Endothelial cell (in vitro differentiated cells): ENCODE measurements at regions not wholly inside any gene's neighbourhood (a gene's known extent, or its start where the extent isn't known, plus 50 kb on each side); places are given as distances from the start of the nearest gene placed in this dataset.
"Not testable (repeated sequence)": the region's sequence is repeated elsewhere in the genome, so short reads cannot be mapped to it uniquely, and the experiment has no call there.

Experiments used
- DNase-seq: peaks from one replicate; pipeline ENCODE4 v3.0.0; 2021; ENCODE audit warnings: low spot score
- H3K27ac Mint-ChIP-seq: one replicate; pipeline ENCODE4 v1.8.0; 2021; ENCODE audit warnings: mixed read lengths, inconsistent platforms; ENCODE audit not compliant: unreplicated experiment
- H3K27me3 Mint-ChIP-seq: one replicate; pipeline ENCODE4 v1.8.0; 2021; ENCODE audit warnings: mild to moderate bottlenecking, moderate library complexity, mixed read lengths, inconsistent platforms; ENCODE audit not compliant: unreplicated experiment
- H3K36me3 Mint-ChIP-seq: one replicate; pipeline ENCODE4 v1.8.0; 2021; ENCODE audit warnings: mild to moderate bottlenecking, low read depth, mixed read lengths, inconsistent platforms; ENCODE audit not compliant: unreplicated experiment
- H3K4me1 Mint-ChIP-seq: one replicate; pipeline ENCODE4 v1.8.0; 2021; ENCODE audit warnings: mild to moderate bottlenecking, mixed read lengths, inconsistent platforms; ENCODE audit not compliant: unreplicated experiment
- H3K4me3 Mint-ChIP-seq: one replicate; pipeline ENCODE4 v1.8.0; 2021; ENCODE audit warnings: mild to moderate bottlenecking, mixed read lengths, inconsistent platforms; ENCODE audit not compliant: unreplicated experiment
- H3K9me3 Mint-ChIP-seq: one replicate; pipeline ENCODE4 v1.8.0; 2021; ENCODE audit warnings: mixed read lengths, inconsistent platforms; ENCODE audit not compliant: unreplicated experiment
- CTCF ChIP-seq: fragments of 200-600 bp; sonication (generic); IDR thresholded peaks from one replicate; pipeline ENCODE4 v1.5.0; 2021; ENCODE audit warnings: antibody characterized with exemption; ENCODE audit not compliant: unreplicated experiment

GRCh38 chr10:2205406-2205805 is 468.1 kb upstream of the ADARB2 start:
- H3K9me3 Mint-ChIP-seq: no peaks in the 10 kb centered on the region
- no peak overlapping the region for H3K27ac Mint-ChIP-seq
- no peak for TF ChIP-seq CTCF
- no peak for DNase-seq
- H3K4me3 Mint-ChIP-seq: no peak overlapping the region
- H3K4me1 Mint-ChIP-seq: peaks cover 9% of the 10 kb centered on the region
- H3K36me3 Mint-ChIP-seq: no peaks in the 10 kb centered on the region
- no peaks in the 10 kb centered on the region for H3K27me3 Mint-ChIP-seq

- Mint-ChIP-seq H3K4me1 (peaks cover 9% of the 10 kb centered on the region), H3K27ac (no peak overlapping the region)
- no peak for DNase-seq
Observed at GRCh38 chr10:2202401-2202800, 465.1 kb upstream of the ADARB2 start.

GRCh38 chr10:2201534-2202099 is 464.3 kb upstream of the ADARB2 start:
- no peaks in the 10 kb centered on the region for H3K9me3 Mint-ChIP-seq

More at GRCh38 chr10:2202401-2202800, 465.1 kb upstream of the ADARB2 start:
- Mint-ChIP-seq H3K36me3 (no peaks in the 10 kb centered on the region), H3K9me3 (no peaks in the 10 kb centered on the region), H3K4me3 (no peak overlapping the region), H3K27me3 (no peaks in the 10 kb centered on the region)
- no peak for TF ChIP-seq CTCF

GRCh38 chr10:2197663-2198062 is 460.3 kb upstream of the ADARB2 start:
- DNase-seq: no peak
- H3K4me1 Mint-ChIP-seq: peaks cover 9% of the 10 kb centered on the region
- H3K4me3 Mint-ChIP-seq: no peak overlapping the region
- no peaks in the 10 kb centered on the region for H3K36me3 Mint-ChIP-seq
- no peaks in the 10 kb centered on the region for H3K27me3 Mint-ChIP-seq
- H3K27ac Mint-ChIP-seq: no peak overlapping the region
- no peak for TF ChIP-seq CTCF
- H3K9me3 Mint-ChIP-seq: no peaks in the 10 kb centered on the region

More at GRCh38 chr10:2201534-2202099, 464.3 kb upstream of the ADARB2 start:
- no peaks in the 10 kb centered on the region for H3K27me3 Mint-ChIP-seq
- no peak overlapping the region for H3K4me3 Mint-ChIP-seq
- H3K27ac Mint-ChIP-seq: no peak overlapping the region
- DNase-seq: no peak
- no peaks in the 10 kb centered on the region for H3K36me3 Mint-ChIP-seq
- peaks cover 9% of the 10 kb centered on the region for H3K4me1 Mint-ChIP-seq
- TF ChIP-seq CTCF: no peak

GRCh38 chr10:2196272-2196671 is 458.9 kb upstream of the ADARB2 start:
- peaks cover 2% of the 10 kb centered on the region for H3K27me3 Mint-ChIP-seq
- TF ChIP-seq CTCF: no peak

GRCh38 chr10:2189356-2189755 is 452.0 kb upstream of the ADARB2 start:
- not testable (repeated sequence) for H3K4me1 Mint-ChIP-seq, H3K27me3 Mint-ChIP-seq, H3K4me3 Mint-ChIP-seq, DNase-seq, H3K27ac Mint-ChIP-seq, H3K9me3 Mint-ChIP-seq, H3K36me3 Mint-ChIP-seq

More at GRCh38 chr10:2196272-2196671, 458.9 kb upstream of the ADARB2 start:
- H3K9me3 Mint-ChIP-seq: no peaks in the 10 kb centered on the region
- no peak for DNase-seq
- no peaks in the 10 kb centered on the region for H3K4me1 Mint-ChIP-seq
- no peaks in the 10 kb centered on the region for H3K36me3 Mint-ChIP-seq
- no peak overlapping the region for H3K27ac Mint-ChIP-seq
- H3K4me3 Mint-ChIP-seq: no peak overlapping the region
